T1000 (cell line): ENCODE measurements at regions not wholly inside any gene's neighbourhood (a gene's known extent, or its start where the extent isn't known, plus 50 kb on each side); places are given as distances from the start of the nearest gene placed in this dataset.

Source experiments
- DNase-seq: peaks from one replicate; lab custom pipeline; 2025; ENCODE audit warnings: mixed read lengths; lab: John Stamatoyannopoulos, UW

GRCh38 chr18:11266781-11267480 lies 117.6 kb upstream of the PIEZO2 start:
- DNase-seq, result no peak

- DNase-seq, result no peak
Observed at GRCh38 chr18:11261486-11261885, 112.1 kb upstream of the PIEZO2 start.

GRCh38 chr18:11260961-11261461 lies 111.6 kb upstream of the PIEZO2 start:
- DNase-seq, result no peak

- no peak for DNase-seq
Observed at GRCh38 chr18:11259469-11260150, 110.2 kb upstream of the PIEZO2 start.

GRCh38 chr18:11258039-11258610 lies 108.8 kb upstream of the PIEZO2 start:
- DNase-seq, result no peak

GRCh38 chr18:11256251-11256650 lies 106.9 kb upstream of the PIEZO2 start:
- no peak for DNase-seq

GRCh38 chr18:11251891-11252270 lies 102.5 kb upstream of the PIEZO2 start:
- DNase-seq, result no peak

- no peak for DNase-seq
Observed at GRCh38 chr18:11251229-11251890, 102.0 kb upstream of the PIEZO2 start.

GRCh38 chr18:11249391-11249790 lies 100.0 kb upstream of the PIEZO2 start:
- DNase-seq, result no peak

GRCh38 chr18:11247381-11247970 lies 98.1 kb upstream of the PIEZO2 start:
- no peak for DNase-seq

GRCh38 chr18:11246495-11247300 lies 97.3 kb upstream of the PIEZO2 start:
- DNase-seq, result no peak

- DNase-seq, result no peak
Observed at GRCh38 chr18:11245879-11246278, 96.5 kb upstream of the PIEZO2 start.

GRCh38 chr18:11237484-11237883 lies 88.1 kb upstream of the PIEZO2 start:
- no peak for DNase-seq

- DNase-seq, result no peak
Observed at GRCh38 chr18:11237066-11237465, 87.7 kb upstream of the PIEZO2 start.

- DNase-seq, result no peak
Observed at GRCh38 chr18:11224153-11224552, 74.8 kb upstream of the PIEZO2 start.

GRCh38 chr18:11219571-11219970 lies 70.2 kb upstream of the PIEZO2 start:
- no peak for DNase-seq

GRCh38 chr18:11215216-11215615 lies 65.8 kb upstream of the PIEZO2 start:
- DNase-seq, result no peak

GRCh38 chr18:11204020-11204419 lies 54.7 kb upstream of the PIEZO2 start:
- DNase-seq, result no peak

- no peak for DNase-seq
Observed at GRCh38 chr18:11199477-11199876, 50.1 kb upstream of the PIEZO2 start.
